ENCODE measurements at regions not wholly inside any gene's neighbourhood (a gene's known extent, or its start where the extent isn't known, plus 50 kb on each side); places are given as distances from the start of the nearest gene placed in this dataset.
"Not testable (repeated sequence)": the region's sequence is repeated elsewhere in the genome, so short reads cannot be mapped to it uniquely, and the experiment has no call there.

GRCh38 chr6:121726596-121726995, 291.1 kb downstream of the GJA1 start:
- ChIA-PET POLR2A (no interaction called here), CTCF (no interaction called here)
- no peak for TF ChIP-seq CTCF (IDR thresholded peaks at IDR 0.05; ENCODE audit: control extremely low read depth, extremely low read depth, low read depth, missing control alignments)
- DNase-seq (ENCODE audit: extremely low spot score), result no peak

GRCh38 chr6:121730616-121731015, 295.2 kb downstream of the GJA1 start:
- no peak for TF ChIP-seq CTCF (IDR thresholded peaks at IDR 0.05; ENCODE audit: control extremely low read depth, extremely low read depth, low read depth, missing control alignments)
- ChIA-PET CTCF (interaction anchor here (0.9 kb wide), 1 partner anchor 9 kb away, joined by 3 read pairs; no protein-coding TSS in a partner anchor), POLR2A (no interaction called here)
- no peak for DNase-seq (ENCODE audit: extremely low spot score)

GRCh38 chr6:121731381-121731780, 295.9 kb downstream of the GJA1 start:
- DNase-seq (ENCODE audit: extremely low spot score), result no peak
- TF ChIP-seq CTCF (IDR thresholded peaks at IDR 0.05; ENCODE audit: control extremely low read depth, extremely low read depth, low read depth, missing control alignments), result no peak
- POLR2A ChIA-PET, result no interaction called here
- CTCF ChIA-PET, result interaction anchor here (0.9 kb wide), 1 partner anchor 9 kb away, joined by 3 read pairs; no protein-coding TSS in a partner anchor

- ChIA-PET CTCF (interaction anchor here (1.6 kb wide), 1 partner anchor 10 kb away, joined by 6 read pairs; no protein-coding TSS in a partner anchor), POLR2A (no interaction called here)
- DNase-seq (ENCODE audit: extremely low spot score), result no peak
- TF ChIP-seq CTCF (IDR thresholded peaks at IDR 0.05; ENCODE audit: control extremely low read depth, extremely low read depth, low read depth, missing control alignments), result no peak
These were observed 297.2 kb downstream of the GJA1 start for GRCh38 chr6:121732641-121733040.

GRCh38 chr6:121733234-121733633, 297.8 kb downstream of the GJA1 start:
- CTCF ChIA-PET, result interaction anchor here (1.2 to 1.6 kb wide), 2 partner anchors 11 to 22 kb away, joined by 3 to 6 read pairs; no protein-coding TSS in a partner anchor
- POLR2A ChIA-PET, result no interaction called here
- no peak for TF ChIP-seq CTCF (IDR thresholded peaks at IDR 0.05; ENCODE audit: control extremely low read depth, extremely low read depth, low read depth, missing control alignments)
- DNase-seq (ENCODE audit: extremely low spot score), result no peak

- DNase-seq (ENCODE audit: extremely low spot score); POLR2A ChIA-PET: not testable (repeated sequence)
- CTCF ChIA-PET, result interaction anchor here (0.9 to 1.0 kb wide), 2 partner anchors 9 to 33 kb away, joined by 3 to 4 read pairs; no protein-coding TSS in a partner anchor
These were observed 304.7 kb downstream of the GJA1 start for GRCh38 chr6:121740188-121740587.

GRCh38 chr6:121743691-121744090, 308.2 kb downstream of the GJA1 start:
- no peak for TF ChIP-seq CTCF (IDR thresholded peaks at IDR 0.05; ENCODE audit: control extremely low read depth, extremely low read depth, low read depth, missing control alignments)
- ChIA-PET CTCF (no interaction called here), POLR2A (no interaction called here)
- no peak for DNase-seq (ENCODE audit: extremely low spot score)
